Liver (tissue), 8 donors: ENCODE measurements at regions not wholly inside any gene's neighbourhood (a gene's known extent, or its start where the extent isn't known, plus 50 kb on each side); places are given as distances from the start of the nearest gene placed in this dataset.

Experiments used
- DNase-seq: peaks from one replicate; pipeline ENCODE4 v3.0.0-alpha.2; 2017; ENCODE audit warnings: low spot score
- H3K27ac ChIP-seq, 2 donors: one replicate each; pipeline ENCODE4 v1.7.0; 2013; ENCODE audit warnings: inconsistent platforms in 2 of 2, low read length in 2 of 2, control low read depth in 1 of 2, low read depth in 1 of 2, mild to moderate bottlenecking in 1 of 2
- H3K27me3 ChIP-seq, 4 donors: one replicate each; pipeline versions ENCODE4 v1.6.1 to v1.7.0; 2013; ENCODE audit warnings: low read length in 3 of 4, inconsistent platforms in 1 of 4, mild to moderate bottlenecking in 1 of 4, moderate library complexity in 1 of 4; ENCODE audit not compliant: control insufficient read depth in 4 of 4, insufficient read depth in 4 of 4
- H3K36me3 ChIP-seq, 4 donors: one replicate each; pipeline versions ENCODE4 v1.6.1 to v1.7.0; 2013; ENCODE audit warnings: low read length in 3 of 4, mild to moderate bottlenecking in 3 of 4, low read depth in 1 of 4, moderate library complexity in 1 of 4; ENCODE audit not compliant: control insufficient read depth in 4 of 4, insufficient read depth in 3 of 4
- H3K4me1 ChIP-seq, 4 donors: one replicate each; pipeline versions ENCODE4 v1.6.1 to v1.7.0; 2013; ENCODE audit warnings: low read length in 3 of 4, mild to moderate bottlenecking in 3 of 4, moderate library complexity in 1 of 4; ENCODE audit not compliant: control insufficient read depth in 4 of 4, insufficient read depth in 4 of 4
- H3K4me3 ChIP-seq, 3 donors: one replicate each; pipeline versions ENCODE4 v1.6.1 to v1.7.0; 2013; ENCODE audit warnings: low read length in 3 of 3, control low read depth in 1 of 3, low read depth in 1 of 3, mild to moderate bottlenecking in 1 of 3
- H3K9ac ChIP-seq, 2 donors: one replicate each; pipeline ENCODE4 v1.7.0; 2013; ENCODE audit warnings: low read length in 2 of 2, mild to moderate bottlenecking in 2 of 2, moderate library complexity in 2 of 2, control low read depth in 1 of 2, low read depth in 1 of 2
- H3K9me3 ChIP-seq, 4 donors: one replicate each; pipeline versions ENCODE4 v1.6.1 to v1.7.0; 2013; ENCODE audit warnings: low read length in 3 of 4; ENCODE audit not compliant: control insufficient read depth in 4 of 4
- ATF3 ChIP-seq: IDR thresholded peaks from 2 replicates; pipeline ENCODE4 v1.6.1; 2016; ENCODE audit warnings: antibody characterized with exemption
- CTCF ChIP-seq: fragments of 150-350 bp; IDR thresholded peaks from 2 replicates; pipeline ENCODE4 v1.5.1; 2017; ENCODE audit warnings: improper control_type of control experiment, low read depth, low read length; ENCODE audit not compliant: missing input control
- EGR1 ChIP-seq, 2 donors: IDR thresholded peaks; 2 replicates each; pipeline ENCODE4 v1.6.1; 2016 to 2018; ENCODE audit warnings: antibody characterized with exemption in 2 of 2, low read depth in 2 of 2
- FOXA1 ChIP-seq: IDR thresholded peaks from 2 replicates; pipeline ENCODE4 v1.6.1; 2016; ENCODE audit warnings: antibody characterized with exemption
- FOXA2 ChIP-seq: IDR thresholded peaks from 2 replicates; pipeline ENCODE4 v1.6.1; 2016; ENCODE audit warnings: antibody characterized with exemption
- GABPA ChIP-seq, 2 donors: IDR thresholded peaks in 1 of 2; conservative IDR thresholded peaks in 1 of 2; 2 replicates each; pipeline ENCODE4 v1.6.1; 2016; ENCODE audit warnings: antibody characterized with exemption in 2 of 2, mild to moderate bottlenecking in 1 of 2, moderate library complexity in 1 of 2
- HNF4A ChIP-seq, 2 donors: conservative IDR thresholded peaks; 2 replicates each; pipeline ENCODE4 v1.6.1; 2016; ENCODE audit warnings: antibody characterized with exemption in 2 of 2, mild to moderate bottlenecking in 2 of 2
- HNF4G ChIP-seq: IDR thresholded peaks from 2 replicates; pipeline ENCODE4 v1.6.1; 2016; ENCODE audit warnings: antibody characterized with exemption
- JUND ChIP-seq, 2 donors: IDR thresholded peaks; 2 replicates each; pipeline ENCODE4 v1.6.1; 2016; ENCODE audit warnings: antibody characterized with exemption in 2 of 2
- RAD21 ChIP-seq, 2 donors: IDR thresholded peaks; 2 replicates each; pipeline ENCODE4 v1.6.1; 2016; ENCODE audit warnings: antibody characterized with exemption in 2 of 2, mild to moderate bottlenecking in 2 of 2
- RXRA ChIP-seq, 2 donors: IDR thresholded peaks; 2 replicates each; pipeline ENCODE4 v1.6.1; 2017 to 2018; ENCODE audit warnings: antibody characterized with exemption in 2 of 2, mild to moderate bottlenecking in 1 of 2
- TAF1 ChIP-seq: conservative IDR thresholded peaks from 2 replicates; pipeline ENCODE4 v1.6.1; 2016; ENCODE audit warnings: antibody characterized with exemption, mild to moderate bottlenecking
- WGBS: extraction: QIAGEN DNeasy Blood & Tissue Kit; methylation state at CpG from one replicate; pipeline ENCODE4 v1.1.7; 2013; 5-methylcytosine and 5-hydroxymethylcytosine counted together
- TF ChIP-seq, protein P1 (sequence below): IDR thresholded peaks from 2 replicates; pipeline ENCODE4 v1.6.1; 2016; ENCODE audit warnings: antibody characterized with exemption, mild to moderate bottlenecking
- TF ChIP-seq, protein P2 (sequence below): IDR thresholded peaks from 2 replicates; pipeline ENCODE4 v1.6.1; 2016; ENCODE audit warnings: antibody characterized with exemption
- donor health status: healthy.
- donor health status: healthy.
- donor health status: healthy.
- donor health status: healthy.
- donor health status: healthy.

GRCh38 chr2:75337016-75337415 lies 137.7 kb upstream of the TACR1 start:
- WGBS, result 55% methylated on average over 5 of the region's 5 CpGs
- Histone ChIP-seq H3K4me3 (no peak overlapping the region), H3K27me3 (no peaks in the 10 kb centered on the region), H3K4me1 (no peaks in the 10 kb centered on the region), H3K36me3 (no peaks in the 10 kb centered on the region), H3K27ac (no peak overlapping the region), H3K9ac (no peak overlapping the region), H3K9me3 (no peaks in the 10 kb centered on the region)
- no peak for DNase-seq
- TF ChIP-seq, protein P1, sequence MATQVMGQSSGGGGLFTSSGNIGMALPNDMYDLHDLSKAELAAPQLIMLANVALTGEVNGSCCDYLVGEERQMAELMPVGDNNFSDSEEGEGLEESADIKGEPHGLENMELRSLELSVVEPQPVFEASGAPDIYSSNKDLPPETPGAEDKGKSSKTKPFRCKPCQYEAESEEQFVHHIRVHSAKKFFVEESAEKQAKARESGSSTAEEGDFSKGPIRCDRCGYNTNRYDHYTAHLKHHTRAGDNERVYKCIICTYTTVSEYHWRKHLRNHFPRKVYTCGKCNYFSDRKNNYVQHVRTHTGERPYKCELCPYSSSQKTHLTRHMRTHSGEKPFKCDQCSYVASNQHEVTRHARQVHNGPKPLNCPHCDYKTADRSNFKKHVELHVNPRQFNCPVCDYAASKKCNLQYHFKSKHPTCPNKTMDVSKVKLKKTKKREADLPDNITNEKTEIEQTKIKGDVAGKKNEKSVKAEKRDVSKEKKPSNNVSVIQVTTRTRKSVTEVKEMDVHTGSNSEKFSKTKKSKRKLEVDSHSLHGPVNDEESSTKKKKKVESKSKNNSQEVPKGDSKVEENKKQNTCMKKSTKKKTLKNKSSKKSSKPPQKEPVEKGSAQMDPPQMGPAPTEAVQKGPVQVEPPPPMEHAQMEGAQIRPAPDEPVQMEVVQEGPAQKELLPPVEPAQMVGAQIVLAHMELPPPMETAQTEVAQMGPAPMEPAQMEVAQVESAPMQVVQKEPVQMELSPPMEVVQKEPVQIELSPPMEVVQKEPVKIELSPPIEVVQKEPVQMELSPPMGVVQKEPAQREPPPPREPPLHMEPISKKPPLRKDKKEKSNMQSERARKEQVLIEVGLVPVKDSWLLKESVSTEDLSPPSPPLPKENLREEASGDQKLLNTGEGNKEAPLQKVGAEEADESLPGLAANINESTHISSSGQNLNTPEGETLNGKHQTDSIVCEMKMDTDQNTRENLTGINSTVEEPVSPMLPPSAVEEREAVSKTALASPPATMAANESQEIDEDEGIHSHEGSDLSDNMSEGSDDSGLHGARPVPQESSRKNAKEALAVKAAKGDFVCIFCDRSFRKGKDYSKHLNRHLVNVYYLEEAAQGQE, result no peak

- Histone ChIP-seq H3K9ac (no peak overlapping the region), H3K9me3 (no peaks in the 10 kb centered on the region), H3K36me3 (no peaks in the 10 kb centered on the region), H3K27me3 (no peaks in the 10 kb centered on the region), H3K4me3 (no peak overlapping the region), H3K4me1 (no peaks in the 10 kb centered on the region), H3K27ac (no peak overlapping the region)
- WGBS, result 73% methylated on average over 3 of the region's 3 CpGs
- DNase-seq, result no peak
- TF ChIP-seq RAD21 (IDR thresholded peaks at IDR 0.05) (no peak), HNF4A (conservative IDR thresholded peaks at IDR 0.05) (no peak), HNF4G (no peak), JUND (IDR thresholded peaks at IDR 0.05) (no peak), TAF1 (no peak), ATF3 (no peak), FOXA1 (no peak), GABPA (IDR thresholded peaks at IDR 0.05 in 1 of 2, conservative IDR thresholded peaks at IDR 0.05 in 1 of 2) (no peak), RXRA (IDR thresholded peaks at IDR 0.05) (no peak), CTCF (no peak), EGR1 (IDR thresholded peaks at IDR 0.05; ENCODE audit: low read depth in 2 of 2) (no peak), FOXA2 (no peak)
- TF ChIP-seq, protein P1, result no peak
- TF ChIP-seq, protein P2, sequence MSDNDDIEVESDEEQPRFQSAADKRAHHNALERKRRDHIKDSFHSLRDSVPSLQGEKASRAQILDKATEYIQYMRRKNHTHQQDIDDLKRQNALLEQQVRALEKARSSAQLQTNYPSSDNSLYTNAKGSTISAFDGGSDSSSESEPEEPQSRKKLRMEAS, result no peak
Measured at GRCh38 chr2:75336451-75336850, 137.1 kb upstream of the TACR1 start.
